Spleen (tissue), 11 donors: ENCODE measurements at regions not wholly inside any gene's neighbourhood (a gene's known extent, or its start where the extent isn't known, plus 50 kb on each side); places are given as distances from the start of the nearest gene placed in this dataset.

ENCODE experiments used
- DNase-seq: peaks from one replicate; pipeline ENCODE4 v3.0.0-alpha.2; 2020
- H3K27ac ChIP-seq, 8 donors: fragments of 200-600 bp; sonication (generic) in 7 of 8; 1 replicate in 4 of 8; 2 replicates in 4 of 8; pipeline versions ENCODE4 v1.5.0 to v1.8.0; 2016 to 2021; ENCODE audit warnings: inconsistent platforms in 4 of 8, mild to moderate bottlenecking in 4 of 8, moderate library complexity in 1 of 8
- H3K27me3 ChIP-seq, 7 donors: fragments of 200-600 bp; sonication (generic) in 6 of 7; replicated peaks in 1 of 7; 1 replicate in 4 of 7; 2 replicates in 3 of 7; pipeline versions ENCODE4 v1.5.0 to v1.8.0; 2016 to 2021; ENCODE audit warnings: inconsistent platforms in 3 of 7, mild to moderate bottlenecking in 1 of 7
- H3K36me3 ChIP-seq, 6 donors: fragments of 200-600 bp; sonication (generic) in 5 of 6; 1 replicate in 4 of 6; 2 replicates in 2 of 6; pipeline versions ENCODE4 v1.5.0 to v1.8.0; 2016 to 2021; ENCODE audit warnings: inconsistent platforms in 2 of 6
- H3K4me1 ChIP-seq, 6 donors: fragments of 200-600 bp; sonication (generic) in 5 of 6; 1 replicate in 3 of 6; 2 replicates in 3 of 6; pipeline versions ENCODE4 v1.5.0 to v1.8.0; 2016 to 2021; ENCODE audit warnings: inconsistent platforms in 3 of 6
- H3K4me3 ChIP-seq, 8 donors: fragments of 200-600 bp; sonication (generic) in 7 of 8; 1 replicate in 4 of 8; 2 replicates in 4 of 8; pipeline versions ENCODE4 v1.5.0 to v1.8.0; 2016 to 2021; ENCODE audit warnings: inconsistent platforms in 4 of 8, mild to moderate bottlenecking in 4 of 8, moderate library complexity in 2 of 8
- H3K9me3 ChIP-seq, 8 donors: fragments of 200-600 bp; sonication (generic) in 7 of 8; 1 replicate in 4 of 8; 2 replicates in 4 of 8; pipeline versions ENCODE4 v1.5.0 to v1.8.0; 2016 to 2021; ENCODE audit warnings: inconsistent platforms in 4 of 8
- CTCF ChIP-seq, 11 experiments: fragments of 200-600 bp in 7 of 11; fragments of 450-650 bp in 4 of 11; sonication (generic) in 4 of 11; IDR thresholded peaks in 8 of 11; conservative IDR thresholded peaks in 3 of 11; 1 replicate in 7 of 11; 2 replicates in 4 of 11; pipeline versions ENCODE4 v1.4.0 to v1.8.0; 2016 to 2021; ENCODE audit warnings: antibody characterized with exemption in 11 of 11, inconsistent platforms in 4 of 11, mild to moderate bottlenecking in 1 of 11
- POLR2A ChIP-seq, 3 donors: fragments of 450-650 bp; IDR thresholded peaks; one replicate each; pipeline ENCODE4 v1.5.1; 2017; ENCODE audit warnings: antibody characterized with exemption in 3 of 3, mild to moderate bottlenecking in 1 of 3
- POLR2AphosphoS5 ChIP-seq, 3 donors: sonication (generic); formaldehyde crosslinking; IDR thresholded peaks; one replicate each; pipeline ENCODE4 v1.5.1; 2017; ENCODE audit warnings: antibody characterized with exemption in 3 of 3
- WGBS, 5 donors: extraction: QIAGEN DNeasy Blood & Tissue Kit in 3 of 5; methylation state at CpG; one replicate each; pipeline versions ENCODE4 v1.1.5 to v1.1.7; 2013 to 2018; 5-methylcytosine and 5-hydroxymethylcytosine counted together
- intact Hi-C: fragments of 100-400 bp; cut with DNase I; formaldehyde crosslinking; loops from one replicate; pipeline ENCODE4 v1.15.0; 2023; ENCODE audit warnings: low total_unique reads
- donor health status: healthy with polysubstance abuse.
- donor health status: DM: no; HTN: no; CAD: no; lungs with moderate emphysema.
- donor health status: DM: no; HTN: no; CAD: no.
- donor health status: Bipolar disorder and iron deficiency.
- donor health status: healthy.
- donor health status: DM: no; HTN: no; CAD: no.
- donor health status: DM: yes; HTN: yes; CAD: no.

- Histone ChIP-seq H3K9me3 (peaks cover 0 to 15% (median 3%) of the 10 kb centered on the region in 8 donors), H3K36me3 (no peaks in the 10 kb centered on the region), H3K4me3 (no peak overlapping the region), H3K27me3 (no peaks in the 10 kb centered on the region), H3K27ac (no peak overlapping the region), H3K4me1 (no peaks in the 10 kb centered on the region)
- WGBS, 5 donors, result 69 to 86% (median 75%) methylated on average over 2 of the region's 2 CpGs
- intact Hi-C loops, result no loop called here
- DNase-seq, result no peak
- TF ChIP-seq POLR2A (IDR thresholded peaks at IDR 0.05), result no peak
- no peak for TF ChIP-seq CTCF (IDR thresholded peaks at IDR 0.05 in 8 of 11, conservative IDR thresholded peaks at IDR 0.05 in 3 of 11)
- TF ChIP-seq POLR2AphosphoS5 (IDR thresholded peaks at IDR 0.05), result no peak
These were observed 297.1 kb upstream of the KIF2B start for GRCh38 chr17:53525590-53525989.

- no peaks in the 10 kb centered on the region for H3K4me1 ChIP-seq
- TF ChIP-seq CTCF (IDR thresholded peaks at IDR 0.05 in 8 of 11, conservative IDR thresholded peaks at IDR 0.05 in 3 of 11) (no peak), POLR2A (IDR thresholded peaks at IDR 0.05) (no peak)
- no peak overlapping the region for H3K27ac ChIP-seq
- DNase-seq, result no peak
- H3K27me3 ChIP-seq, result no peaks in the 10 kb centered on the region
- 18 to 33% (median 23%) methylated on average over 3 of the region's 3 CpGs for WGBS, 5 donors
- H3K4me3 ChIP-seq, result no peak overlapping the region
- no peaks in the 10 kb centered on the region for H3K36me3 ChIP-seq
- peaks cover 0 to 21% (median 4%) of the 10 kb centered on the region in 8 donors for H3K9me3 ChIP-seq
- intact Hi-C loops, result no loop called here
These were observed 306.1 kb upstream of the KIF2B start for GRCh38 chr17:53516636-53517035.

GRCh38 chr17:53499277-53499676 is 323.4 kb upstream of the KIF2B start:
- no peak for DNase-seq
- Histone ChIP-seq H3K4me3 (no peak overlapping the region), H3K36me3 (no peaks in the 10 kb centered on the region), H3K27me3 (no peaks in the 10 kb centered on the region), H3K4me1 (no peaks in the 10 kb centered on the region), H3K27ac (no peak overlapping the region), H3K9me3 (peaks cover 0 to 8% (median 0%) of the 10 kb centered on the region in 8 donors)
- intact Hi-C loops, result no loop called here
- 73 to 90% (median 83%) methylated on average over 2 of the region's 2 CpGs for WGBS, 5 donors
- TF ChIP-seq POLR2A (IDR thresholded peaks at IDR 0.05), result no peak
- TF ChIP-seq CTCF (IDR thresholded peaks at IDR 0.05 in 8 of 11, conservative IDR thresholded peaks at IDR 0.05 in 3 of 11), result no peak
- TF ChIP-seq POLR2AphosphoS5 (IDR thresholded peaks at IDR 0.05), result no peak

- no peak overlapping the region for H3K27ac ChIP-seq
- intact Hi-C loops, result no loop called here
These were observed 326.4 kb upstream of the KIF2B start for GRCh38 chr17:53496356-53496755.

More at GRCh38 chr17:53496356-53496755, 326.4 kb upstream of the KIF2B start:
- no peak for DNase-seq
- no peaks in the 10 kb centered on the region for H3K36me3 ChIP-seq
- H3K4me3 ChIP-seq, result no peak overlapping the region
- H3K4me1 ChIP-seq, result no peaks in the 10 kb centered on the region
- 79 to 88% (median 84%) methylated on average over 1 of the region's 1 CpG for WGBS, 5 donors
- H3K27me3 ChIP-seq, result no peaks in the 10 kb centered on the region
- H3K9me3 ChIP-seq, result no peaks in the 10 kb centered on the region
- TF ChIP-seq POLR2AphosphoS5 (IDR thresholded peaks at IDR 0.05) (no peak), POLR2A (IDR thresholded peaks at IDR 0.05) (no peak), CTCF (IDR thresholded peaks at IDR 0.05 in 8 of 11, conservative IDR thresholded peaks at IDR 0.05 in 3 of 11) (no peak)
